ENCODE measurements at regions not wholly inside any gene's neighbourhood (a gene's known extent, or its start where the extent isn't known, plus 50 kb on each side); places are given as distances from the start of the nearest gene placed in this dataset.

DNA sequence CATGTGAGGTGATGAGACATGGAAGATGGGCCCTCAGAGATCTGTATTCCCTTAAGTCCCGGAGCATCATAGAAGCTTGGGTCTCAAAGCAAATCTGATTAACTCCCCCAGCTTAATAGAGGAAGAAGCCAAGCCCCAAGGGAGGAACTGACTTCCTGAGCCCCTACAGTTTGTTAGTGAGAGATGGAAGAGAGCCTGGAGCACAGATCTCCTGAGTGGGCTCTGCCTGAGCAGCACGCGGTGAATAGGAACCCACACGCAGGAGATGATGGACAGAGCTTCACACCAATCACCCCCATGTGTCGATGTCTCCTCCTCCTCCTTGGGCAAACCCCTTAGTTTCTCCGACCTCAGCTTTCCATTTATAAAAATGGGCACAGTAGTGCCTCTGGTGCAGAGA lies 50.1 kb upstream of the ATP12A start:
- TF ChIP-seq, protein P1, sequence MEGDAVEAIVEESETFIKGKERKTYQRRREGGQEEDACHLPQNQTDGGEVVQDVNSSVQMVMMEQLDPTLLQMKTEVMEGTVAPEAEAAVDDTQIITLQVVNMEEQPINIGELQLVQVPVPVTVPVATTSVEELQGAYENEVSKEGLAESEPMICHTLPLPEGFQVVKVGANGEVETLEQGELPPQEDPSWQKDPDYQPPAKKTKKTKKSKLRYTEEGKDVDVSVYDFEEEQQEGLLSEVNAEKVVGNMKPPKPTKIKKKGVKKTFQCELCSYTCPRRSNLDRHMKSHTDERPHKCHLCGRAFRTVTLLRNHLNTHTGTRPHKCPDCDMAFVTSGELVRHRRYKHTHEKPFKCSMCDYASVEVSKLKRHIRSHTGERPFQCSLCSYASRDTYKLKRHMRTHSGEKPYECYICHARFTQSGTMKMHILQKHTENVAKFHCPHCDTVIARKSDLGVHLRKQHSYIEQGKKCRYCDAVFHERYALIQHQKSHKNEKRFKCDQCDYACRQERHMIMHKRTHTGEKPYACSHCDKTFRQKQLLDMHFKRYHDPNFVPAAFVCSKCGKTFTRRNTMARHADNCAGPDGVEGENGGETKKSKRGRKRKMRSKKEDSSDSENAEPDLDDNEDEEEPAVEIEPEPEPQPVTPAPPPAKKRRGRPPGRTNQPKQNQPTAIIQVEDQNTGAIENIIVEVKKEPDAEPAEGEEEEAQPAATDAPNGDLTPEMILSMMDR (conservative IDR thresholded peaks at IDR 0.05), result no peak
- TF ChIP-seq ZFX (IDR thresholded peaks at IDR 0.05), result no peak
